Kidney (tissue), 13 donors: ENCODE measurements at regions not wholly inside any gene's neighbourhood (a gene's known extent, or its start where the extent isn't known, plus 50 kb on each side); places are given as distances from the start of the nearest gene placed in this dataset.
A peak's percentile ranks its signal among the peaks of the same experiment; 100 is the strongest.
"Not testable (repeated sequence)": the region's sequence is repeated elsewhere in the genome, so short reads cannot be mapped to it uniquely, and the experiment has no call there.

Source experiments
- DNase-seq, 5 donors: peaks; one replicate each; pipeline ENCODE4 v3.0.0-alpha.2; 2013 to 2020
- FAIRE-seq: peaks from 2 replicates; lab custom pipeline; 2012; peaks lifted over from hg19 to GRCh38; lab: Jason Lieb, UNC
- H3K27ac ChIP-seq, 2 donors: one replicate each; pipeline ENCODE4 v1.7.0; 2013; ENCODE audit warnings: low read depth in 2 of 2, low read length in 2 of 2, inconsistent platforms in 1 of 2
- H3K27me3 ChIP-seq: one replicate; pipeline ENCODE4 v1.7.1; 2013; ENCODE audit warnings: low read length, inconsistent platforms; ENCODE audit not compliant: control insufficient read depth, insufficient read depth
- H3K36me3 ChIP-seq, 3 donors: one replicate each; pipeline versions ENCODE4 v1.7.0 to v1.7.1; 2013; ENCODE audit warnings: low read length in 3 of 3, control low read depth in 1 of 3, inconsistent platforms in 1 of 3; ENCODE audit not compliant: insufficient read depth in 3 of 3, control insufficient read depth in 2 of 3
- H3K4me1 ChIP-seq, 3 donors: one replicate each; pipeline versions ENCODE4 v1.7.0 to v1.7.1; 2013; ENCODE audit warnings: low read length in 3 of 3, inconsistent platforms in 1 of 3, low read depth in 1 of 3; ENCODE audit not compliant: control insufficient read depth in 2 of 3, insufficient read depth in 2 of 3
- H3K4me3 ChIP-seq, 3 donors: one replicate each; pipeline versions ENCODE4 v1.7.0 to v1.8.1; 2013; ENCODE audit warnings: low read length in 3 of 3, control low read depth in 1 of 3, inconsistent platforms in 1 of 3
- H3K9ac ChIP-seq, 3 donors: one replicate each; pipeline versions ENCODE4 v1.7.0 to v1.7.1; 2013; ENCODE audit warnings: low read length in 3 of 3, control low read depth in 1 of 3, inconsistent platforms in 1 of 3
- H3K9me3 ChIP-seq, 3 donors: one replicate each; pipeline versions ENCODE4 v1.7.0 to v1.7.1; 2013; ENCODE audit warnings: low read length in 3 of 3, control low read depth in 1 of 3, inconsistent platforms in 1 of 3; ENCODE audit not compliant: control insufficient read depth in 2 of 3, insufficient read depth in 1 of 3
- CTCF ChIP-seq: IDR thresholded peaks from 3 replicates; pipeline ENCODE4 v1.5.1; 2012; ENCODE audit warnings: mild to moderate bottlenecking, moderate library complexity, borderline replicate concordance; ENCODE audit not compliant: insufficient read depth; ENCODE audit errors: extremely low read depth
- intact Hi-C: fragments of 100-400 bp; cut with DNase I; formaldehyde crosslinking; loops from one replicate; pipeline ENCODE4 v1.11.1; 2022
- donor health status: control.
- donor health status: control.
- donor health status: control.
- donor health status: control.
- donor health status: control.
- donor health status: DM: yes; HTN: yes; CAD: no.
- donor health status: Normal renal cell carcinoma (clear cell type).

- Histone ChIP-seq H3K9ac (no peak overlapping the region), H3K4me3 (no peak overlapping the region), H3K9me3 (no peaks in the 10 kb centered on the region), H3K27ac (no peak overlapping the region), H3K36me3 (no peaks in the 10 kb centered on the region), H3K27me3 (no peaks in the 10 kb centered on the region), H3K4me1 (no peaks in the 10 kb centered on the region)
- intact Hi-C loops: no loop called here
- TF ChIP-seq CTCF: no peak
- FAIRE-seq (no peak), DNase-seq (no peak)
These were observed 697.2 kb downstream of the EFNB2 start for GRCh38 chr13:105838231-105838630.

- DNase-seq, H3K36me3 ChIP-seq, H3K4me3 ChIP-seq, intact Hi-C loops, FAIRE-seq, H3K9me3 ChIP-seq, H3K4me1 ChIP-seq, H3K9ac ChIP-seq, H3K27ac ChIP-seq, H3K27me3 ChIP-seq: not testable (repeated sequence)
These were observed 698.2 kb downstream of the EFNB2 start for GRCh38 chr13:105837295-105837694.

GRCh38 chr13:105830821-105831220 lies 704.6 kb downstream of the EFNB2 start:
- no peaks in the 10 kb centered on the region for H3K27me3 ChIP-seq
- FAIRE-seq (no peak), DNase-seq (no peak)
- no peaks in the 10 kb centered on the region for H3K36me3 ChIP-seq
- H3K4me1 ChIP-seq: no peaks in the 10 kb centered on the region
- no peak overlapping the region for H3K27ac ChIP-seq
- no peaks in the 10 kb centered on the region for H3K9me3 ChIP-seq
- TF ChIP-seq CTCF: no peak
- no peak overlapping the region for H3K4me3 ChIP-seq
- H3K9ac ChIP-seq: no peak overlapping the region
- intact Hi-C loops: no loop called here

GRCh38 chr13:105827111-105827809 lies 708.2 kb downstream of the EFNB2 start:
- Histone ChIP-seq H3K27ac (no peak overlapping the region), H3K9ac (no peak overlapping the region), H3K4me1 (no peaks in the 10 kb centered on the region), H3K9me3 (no peaks in the 10 kb centered on the region), H3K4me3 (no peak overlapping the region), H3K27me3 (no peaks in the 10 kb centered on the region), H3K36me3 (no peaks in the 10 kb centered on the region)
- DNase-seq: peak in 2 of 5 donors; percentile 22 to 30
- intact Hi-C loops: no loop called here
- FAIRE-seq: no peak
- no peak for TF ChIP-seq CTCF
